ENCODE measurements at regions not wholly inside any gene's neighbourhood (a gene's known extent, or its start where the extent isn't known, plus 50 kb on each side); places are given as distances from the start of the nearest gene placed in this dataset.

DNA sequence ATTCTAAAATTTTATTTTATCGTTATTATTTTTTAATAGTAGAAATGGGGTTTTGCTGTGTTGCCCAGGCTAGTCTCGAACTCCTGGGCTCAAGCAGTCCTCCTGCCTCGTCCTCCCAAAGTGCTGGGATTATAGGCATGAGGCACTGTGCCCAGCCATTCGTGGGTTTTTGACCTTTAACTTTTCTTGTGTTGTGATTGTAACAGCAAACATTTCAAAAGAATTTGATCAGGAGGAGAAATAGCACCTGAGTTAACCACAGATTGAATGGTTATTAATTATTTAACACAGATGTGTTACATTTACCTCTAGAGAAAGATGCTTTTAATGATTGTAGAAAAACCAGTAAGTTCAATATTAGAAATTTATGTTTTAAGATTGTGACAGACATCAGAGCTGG is 132.0 kb downstream of the HAUS1 start:
- no peak overlapping the region for H3K4me2 ChIP-seq (replicated peaks; ENCODE audit: low read depth, low read length, poor library complexity, severe bottlenecking)
- Mint-ChIP-seq H3K4me1 (peaks cover 15% of the 10 kb centered on the region), H3K9me3 (ENCODE audit: insufficient read depth) (no peaks in the 10 kb centered on the region), H3K4me3 (no peak overlapping the region), H3K27me3 (no peaks in the 10 kb centered on the region), H3K27ac (no peak overlapping the region)
- no peak overlapping the region for H3K27ac ChIP-seq (ENCODE audit: low read length in 2 of 2)
- no peak for ATAC-seq (ENCODE audit: low read depth)
- no peaks in the 10 kb centered on the region for H3K4me1 ChIP-seq (ENCODE audit: control insufficient read depth in 2 of 2, insufficient read depth in 2 of 2, low read length in 2 of 2)
- peaks cover 73% of the 10 kb centered on the region for H3K79me2 ChIP-seq (ENCODE audit: control insufficient read depth, insufficient read depth, low read length)
- DNase-seq, result no peak
- no peaks in the 10 kb centered on the region for H3K9me3 ChIP-seq (ENCODE audit: control extremely low read depth in 1 of 3, control insufficient read depth in 2 of 3, insufficient read depth in 1 of 3, low read length in 2 of 3)
- ChIA-PET CTCF (no interaction called here), POLR2A (no interaction called here)
- peaks cover 9% of the 10 kb centered on the region for H4K20me1 ChIP-seq (ENCODE audit: control insufficient read depth, insufficient read depth, low read length, poor library complexity, severe bottlenecking)
- 100% methylated on average over 2 of the region's 4 CpGs for WGBS (ENCODE audit: insufficient coverage)
- TF ChIP-seq, protein P1, sequence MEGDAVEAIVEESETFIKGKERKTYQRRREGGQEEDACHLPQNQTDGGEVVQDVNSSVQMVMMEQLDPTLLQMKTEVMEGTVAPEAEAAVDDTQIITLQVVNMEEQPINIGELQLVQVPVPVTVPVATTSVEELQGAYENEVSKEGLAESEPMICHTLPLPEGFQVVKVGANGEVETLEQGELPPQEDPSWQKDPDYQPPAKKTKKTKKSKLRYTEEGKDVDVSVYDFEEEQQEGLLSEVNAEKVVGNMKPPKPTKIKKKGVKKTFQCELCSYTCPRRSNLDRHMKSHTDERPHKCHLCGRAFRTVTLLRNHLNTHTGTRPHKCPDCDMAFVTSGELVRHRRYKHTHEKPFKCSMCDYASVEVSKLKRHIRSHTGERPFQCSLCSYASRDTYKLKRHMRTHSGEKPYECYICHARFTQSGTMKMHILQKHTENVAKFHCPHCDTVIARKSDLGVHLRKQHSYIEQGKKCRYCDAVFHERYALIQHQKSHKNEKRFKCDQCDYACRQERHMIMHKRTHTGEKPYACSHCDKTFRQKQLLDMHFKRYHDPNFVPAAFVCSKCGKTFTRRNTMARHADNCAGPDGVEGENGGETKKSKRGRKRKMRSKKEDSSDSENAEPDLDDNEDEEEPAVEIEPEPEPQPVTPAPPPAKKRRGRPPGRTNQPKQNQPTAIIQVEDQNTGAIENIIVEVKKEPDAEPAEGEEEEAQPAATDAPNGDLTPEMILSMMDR (IDR thresholded peaks at IDR 0.05), result no peak
- no peak for TF ChIP-seq EZH2 (IDR thresholded peaks at IDR 0.05; ENCODE audit: borderline replicate concordance, insufficient read depth, low read depth, low read length, poor library complexity, severe bottlenecking)
- no peak overlapping the region for H3K4me3 ChIP-seq (ENCODE audit: control extremely low read depth in 1 of 5, extremely low read depth in 1 of 5, insufficient read depth in 1 of 5, low read depth in 2 of 5, low read length in 4 of 5)
- intact Hi-C loops (cut with micrococcal nuclease), result no loop called here
- peaks cover 0 to 3% of the 10 kb centered on the region in 2 experiments for H3K36me3 ChIP-seq (replicated peaks in 1 of 2; ENCODE audit: control extremely low read depth in 1 of 2, control insufficient read depth in 1 of 2, extremely low read depth in 1 of 2, insufficient read depth in 2 of 2, low read length in 1 of 2)
- no peaks in the 10 kb centered on the region for H3K27me3 ChIP-seq (replicated peaks in 1 of 4; ENCODE audit: control extremely low read depth in 1 of 4, control insufficient read depth in 3 of 4, insufficient read depth in 4 of 4, low read length in 3 of 4)
- H3K9ac ChIP-seq (ENCODE audit: low read length), result no peak overlapping the region
- H2AFZ ChIP-seq (ENCODE audit: insufficient read depth, low read depth, low read length, poor library complexity, severe bottlenecking), result no peak overlapping the region

DNA sequence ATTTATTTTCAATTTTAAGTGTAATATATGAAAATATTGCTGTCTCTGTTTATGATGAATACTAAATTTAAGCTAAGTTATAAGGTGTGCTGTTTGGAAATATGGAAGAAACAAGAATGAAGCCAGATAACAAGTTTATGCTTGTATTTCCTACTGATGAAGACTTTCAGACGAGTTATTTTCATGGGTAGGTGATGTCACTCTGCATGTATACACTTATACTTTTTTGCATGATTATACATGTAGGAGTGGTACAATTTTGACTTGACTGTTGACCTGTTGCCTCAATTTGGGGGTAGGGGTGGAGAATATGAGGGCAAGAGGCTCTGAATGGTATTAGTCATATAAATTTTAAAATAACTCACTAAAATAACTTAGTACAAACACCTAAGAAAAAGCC is 133.7 kb downstream of the HAUS1 start:
- peaks cover 9% of the 10 kb centered on the region for H4K20me1 ChIP-seq (ENCODE audit: control insufficient read depth, insufficient read depth, low read length, poor library complexity, severe bottlenecking)
- H2AFZ ChIP-seq (ENCODE audit: insufficient read depth, low read depth, low read length, poor library complexity, severe bottlenecking), result no peak overlapping the region
- peaks cover 0 to 3% of the 10 kb centered on the region in 2 experiments for H3K36me3 ChIP-seq (replicated peaks in 1 of 2; ENCODE audit: control extremely low read depth in 1 of 2, control insufficient read depth in 1 of 2, extremely low read depth in 1 of 2, insufficient read depth in 2 of 2, low read length in 1 of 2)
- H3K27ac Mint-ChIP-seq, result no peak overlapping the region
- ChIA-PET POLR2A (no interaction called here), CTCF (no interaction called here)
- H3K9me3 ChIP-seq (ENCODE audit: control extremely low read depth in 1 of 3, control insufficient read depth in 2 of 3, insufficient read depth in 1 of 3, low read length in 2 of 3), result no peaks in the 10 kb centered on the region
- no peaks in the 10 kb centered on the region for H3K27me3 ChIP-seq (replicated peaks in 1 of 4; ENCODE audit: control extremely low read depth in 1 of 4, control insufficient read depth in 3 of 4, insufficient read depth in 4 of 4, low read length in 3 of 4)
- no peak for ATAC-seq (ENCODE audit: low read depth)
- TF ChIP-seq, protein P1 (IDR thresholded peaks at IDR 0.05), result no peak
- no peak for TF ChIP-seq EZH2 (IDR thresholded peaks at IDR 0.05; ENCODE audit: borderline replicate concordance, insufficient read depth, low read depth, low read length, poor library complexity, severe bottlenecking)
- no peak for DNase-seq
- no peak overlapping the region for H3K4me3 ChIP-seq (ENCODE audit: control extremely low read depth in 1 of 5, extremely low read depth in 1 of 5, insufficient read depth in 1 of 5, low read depth in 2 of 5, low read length in 4 of 5)
- no peak overlapping the region for H3K9ac ChIP-seq (ENCODE audit: low read length)
- H3K4me2 ChIP-seq (replicated peaks; ENCODE audit: low read depth, low read length, poor library complexity, severe bottlenecking), result no peak overlapping the region
- intact Hi-C loops (cut with micrococcal nuclease), result no loop called here
- H3K4me1 ChIP-seq (ENCODE audit: control insufficient read depth in 2 of 2, insufficient read depth in 2 of 2, low read length in 2 of 2), result no peaks in the 10 kb centered on the region
- H3K9me3 Mint-ChIP-seq (ENCODE audit: insufficient read depth), result no peaks in the 10 kb centered on the region
- H3K27me3 Mint-ChIP-seq, result no peaks in the 10 kb centered on the region
- H3K4me3 Mint-ChIP-seq, result no peak overlapping the region
- H3K4me1 Mint-ChIP-seq, result peaks cover 15% of the 10 kb centered on the region
- H3K27ac ChIP-seq (ENCODE audit: low read length in 2 of 2), result no peak overlapping the region
- peaks cover 80% of the 10 kb centered on the region for H3K79me2 ChIP-seq (ENCODE audit: control insufficient read depth, insufficient read depth, low read length)
- no CpG with 5 or more reads among the region's 1 CpG for WGBS (ENCODE audit: insufficient coverage)

All from B cell (primary cell).